ENCODE measurements at regions not wholly inside any gene's neighbourhood (a gene's known extent, or its start where the extent isn't known, plus 50 kb on each side); places are given as distances from the start of the nearest gene placed in this dataset.

GRCh38 chr13:22948421-22948820 lies 232.4 kb upstream of the SGCG start:
- no peaks in the 10 kb centered on the region for H4K20me1 ChIP-seq (replicated peaks; ENCODE audit: insufficient read depth)
- Mint-ChIP-seq H3K27ac (no peak overlapping the region), H3K4me3 (no peak overlapping the region)

More at GRCh38 chr13:22948421-22948820, 232.4 kb upstream of the SGCG start:
- no peak overlapping the region for H2AFZ ChIP-seq
- H3K4me3 ChIP-seq, result no peak overlapping the region
- peaks cover 5% of the 10 kb centered on the region for H3K27me3 Mint-ChIP-seq (ENCODE audit: insufficient read depth, low read depth, poor library complexity)
- H3K36me3 ChIP-seq (ENCODE audit: insufficient read depth), result peaks cover 6% of the 10 kb centered on the region
- H3K27me3 ChIP-seq (ENCODE audit: insufficient read depth), result no peaks in the 10 kb centered on the region
- H3K36me3 Mint-ChIP-seq (ENCODE audit: low read depth), result peaks cover 17% of the 10 kb centered on the region
- no peak for ATAC-seq
- H3K4me2 ChIP-seq, result no peak overlapping the region
- TF ChIP-seq CREB1 (CRISPR knock-in tag; IDR thresholded peaks at IDR 0.05; ENCODE audit: low read depth) (no peak), ETS1 (IDR thresholded peaks at IDR 0.05) (no peak), EZH2phosphoT487 (IDR thresholded peaks at IDR 0.05; ENCODE audit: unreplicated experiment) (no peak), POLR2AphosphoS5 (IDR thresholded peaks at IDR 0.05; ENCODE audit: low read depth) (no peak), ZNF114 (CRISPR knock-in tag; IDR thresholded peaks at IDR 0.05) (no peak), CTCF (conservative IDR thresholded peaks at IDR 0.05; ENCODE audit: low read depth in 2 of 2) (no peak), ZNF331 (CRISPR knock-in tag; IDR thresholded peaks at IDR 0.05; ENCODE audit: low read depth) (no peak), ZNF462 (CRISPR knock-in tag; IDR thresholded peaks at IDR 0.05) (no peak), EZH2 (IDR thresholded peaks at IDR 0.05; ENCODE audit: low read depth, unreplicated experiment) (no peak)
- H3K9me2 ChIP-seq (ENCODE audit: insufficient read depth), result no peaks in the 10 kb centered on the region
- H3K9me3 Mint-ChIP-seq, result peaks cover 49% of the 10 kb centered on the region
- no peak for DNase-seq (ENCODE audit: low spot score)
- no peaks in the 10 kb centered on the region for H3F3A ChIP-seq (replicated peaks; ENCODE audit: low read depth)
- no peaks in the 10 kb centered on the region; the same call in 2 of the 3 replicates for H3K4me1 Mint-ChIP-seq
- no peaks in the 10 kb centered on the region for H3K4me1 ChIP-seq (ENCODE audit: insufficient read depth)
- H3K79me2 ChIP-seq (replicated peaks; ENCODE audit: insufficient read depth), result no peaks in the 10 kb centered on the region
- H3K27ac ChIP-seq (ENCODE audit: low read depth), result no peak overlapping the region

Measured in GM23338 (cell line).